ENCODE measurements at regions not wholly inside any gene's neighbourhood (a gene's known extent, or its start where the extent isn't known, plus 50 kb on each side); places are given as distances from the start of the nearest gene placed in this dataset.

DNA sequence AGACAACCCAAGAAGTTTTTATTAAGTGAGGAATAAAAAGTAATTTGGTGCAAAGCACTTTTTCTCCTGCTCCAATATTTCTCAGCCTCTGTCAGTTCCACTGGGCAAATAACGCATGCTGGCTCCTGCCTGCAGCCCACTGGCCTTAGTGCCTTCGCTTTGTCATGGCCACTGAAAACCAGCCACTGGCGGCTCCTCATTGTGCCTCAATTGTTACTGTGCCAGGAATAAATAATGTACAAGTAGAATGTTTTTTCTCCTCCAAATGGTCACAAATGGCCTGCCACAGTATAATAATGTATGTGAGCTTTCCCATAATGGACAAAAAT lies 267.1 kb downstream of the ACTR3 start:
- FAIRE-seq (no peak), DNase-seq (ENCODE audit: insufficient read length) (no peak)
- TF ChIP-seq POLR2A (IDR thresholded peaks at IDR 0.05; ENCODE audit: low read depth, low read length) (no peak), POLR2AphosphoS5 (IDR thresholded peaks at IDR 0.05; ENCODE audit: low read depth, low read length) (no peak), TAF1 (IDR thresholded peaks at IDR 0.05; ENCODE audit: borderline replicate concordance, low read depth, low read length) (no peak)

- TF ChIP-seq POLR2AphosphoS5 (IDR thresholded peaks at IDR 0.05; ENCODE audit: low read depth, low read length), result no peak
- no peak for TF ChIP-seq POLR2A (IDR thresholded peaks at IDR 0.05; ENCODE audit: low read depth, low read length)
- TF ChIP-seq TAF1 (IDR thresholded peaks at IDR 0.05; ENCODE audit: borderline replicate concordance, low read depth, low read length), result no peak
- FAIRE-seq, result no peak
- DNase-seq (ENCODE audit: insufficient read length), result no peak
Observed at GRCh38 chr2:114160263-114160981, 270.5 kb downstream of the ACTR3 start.

GRCh38 chr2:114161371-114161770 lies 271.5 kb downstream of the ACTR3 start:
- no peak for TF ChIP-seq TAF1 (IDR thresholded peaks at IDR 0.05; ENCODE audit: borderline replicate concordance, low read depth, low read length)
- no peak for TF ChIP-seq POLR2AphosphoS5 (IDR thresholded peaks at IDR 0.05; ENCODE audit: low read depth, low read length)
- no peak for TF ChIP-seq POLR2A (IDR thresholded peaks at IDR 0.05; ENCODE audit: low read depth, low read length)
- DNase-seq (ENCODE audit: insufficient read length), result no peak
- FAIRE-seq, result no peak

GRCh38 chr2:114167799-114168198 lies 274.6 kb upstream of the DPP10 start:
- FAIRE-seq (no peak), DNase-seq (ENCODE audit: insufficient read length) (no peak)
- TF ChIP-seq POLR2AphosphoS5 (IDR thresholded peaks at IDR 0.05; ENCODE audit: low read depth, low read length), result no peak
- no peak for TF ChIP-seq TAF1 (IDR thresholded peaks at IDR 0.05; ENCODE audit: borderline replicate concordance, low read depth, low read length)
- no peak for TF ChIP-seq POLR2A (IDR thresholded peaks at IDR 0.05; ENCODE audit: low read depth, low read length)

DNA sequence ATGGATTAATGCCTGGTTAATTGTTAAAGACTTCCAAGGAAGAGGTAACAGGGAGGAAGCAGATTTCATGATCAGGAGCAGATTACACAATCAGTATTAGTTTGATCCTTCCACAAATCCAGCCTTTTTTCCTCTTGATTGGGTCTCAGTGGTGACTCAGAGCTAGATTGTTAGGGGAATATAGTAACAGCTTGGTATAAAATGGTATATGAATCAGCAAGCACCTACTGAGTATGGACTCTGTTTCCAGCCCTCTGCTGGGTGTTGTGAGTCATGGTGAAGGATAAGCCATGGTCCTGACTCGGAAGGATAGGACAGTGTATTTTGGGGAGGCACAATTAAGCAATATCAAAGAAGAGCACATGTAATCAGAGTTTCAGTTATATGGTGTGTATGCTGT lies 272.4 kb upstream of the DPP10 start:
- TF ChIP-seq POLR2AphosphoS5 (IDR thresholded peaks at IDR 0.05; ENCODE audit: low read depth, low read length), result no peak
- TF ChIP-seq POLR2A (IDR thresholded peaks at IDR 0.05; ENCODE audit: low read depth, low read length), result no peak
- no peak for TF ChIP-seq TAF1 (IDR thresholded peaks at IDR 0.05; ENCODE audit: borderline replicate concordance, low read depth, low read length)
- DNase-seq (ENCODE audit: insufficient read length), result no peak
- no peak for FAIRE-seq

DNA sequence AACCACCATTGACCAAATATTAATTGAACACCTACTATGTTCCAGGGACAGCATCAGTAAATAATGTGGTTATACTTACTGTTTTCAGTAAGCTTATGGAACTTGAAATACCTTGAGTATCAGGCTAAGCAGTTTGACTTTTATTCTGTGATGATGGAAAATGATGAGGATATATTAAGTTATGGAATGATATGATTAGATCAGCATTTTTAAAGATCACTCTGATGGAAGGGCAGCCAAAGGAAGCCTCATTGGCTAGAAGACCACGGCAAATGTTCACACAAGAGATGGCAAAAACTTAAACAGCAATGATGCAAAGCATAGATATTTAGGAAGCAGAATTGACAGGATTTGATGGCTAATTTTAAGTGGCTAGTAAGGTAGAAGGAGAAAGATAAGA lies 266.9 kb upstream of the DPP10 start:
- DNase-seq (ENCODE audit: insufficient read length) (no peak), FAIRE-seq (no peak)
- TF ChIP-seq POLR2A (IDR thresholded peaks at IDR 0.05; ENCODE audit: low read depth, low read length) (no peak), TAF1 (IDR thresholded peaks at IDR 0.05; ENCODE audit: borderline replicate concordance, low read depth, low read length) (no peak), POLR2AphosphoS5 (IDR thresholded peaks at IDR 0.05; ENCODE audit: low read depth, low read length) (no peak)

DNA sequence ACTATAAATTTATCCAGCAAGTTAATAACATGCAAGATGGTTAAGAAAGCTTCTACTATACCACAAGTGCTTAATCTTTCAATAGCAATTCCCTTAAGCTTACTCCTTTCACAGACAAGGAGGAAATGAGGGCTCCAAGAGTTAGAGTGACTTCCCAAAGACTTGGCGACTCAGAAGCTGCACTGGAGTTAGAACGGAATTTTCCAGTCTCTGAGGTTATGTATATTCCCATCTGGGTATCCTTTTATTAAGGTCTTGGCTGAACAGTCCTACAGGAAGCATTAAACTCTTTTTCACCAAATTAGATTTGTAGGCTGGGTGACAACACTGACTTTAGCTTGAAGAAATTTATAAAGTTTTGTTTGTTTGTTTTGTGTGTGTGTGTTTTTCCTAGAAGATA lies 256.9 kb upstream of the DPP10 start:
- FAIRE-seq (no peak), DNase-seq (ENCODE audit: insufficient read length) (no peak)
- TF ChIP-seq POLR2AphosphoS5 (IDR thresholded peaks at IDR 0.05; ENCODE audit: low read depth, low read length), result no peak
- no peak for TF ChIP-seq POLR2A (IDR thresholded peaks at IDR 0.05; ENCODE audit: low read depth, low read length)
- no peak for TF ChIP-seq TAF1 (IDR thresholded peaks at IDR 0.05; ENCODE audit: borderline replicate concordance, low read depth, low read length)

DNA sequence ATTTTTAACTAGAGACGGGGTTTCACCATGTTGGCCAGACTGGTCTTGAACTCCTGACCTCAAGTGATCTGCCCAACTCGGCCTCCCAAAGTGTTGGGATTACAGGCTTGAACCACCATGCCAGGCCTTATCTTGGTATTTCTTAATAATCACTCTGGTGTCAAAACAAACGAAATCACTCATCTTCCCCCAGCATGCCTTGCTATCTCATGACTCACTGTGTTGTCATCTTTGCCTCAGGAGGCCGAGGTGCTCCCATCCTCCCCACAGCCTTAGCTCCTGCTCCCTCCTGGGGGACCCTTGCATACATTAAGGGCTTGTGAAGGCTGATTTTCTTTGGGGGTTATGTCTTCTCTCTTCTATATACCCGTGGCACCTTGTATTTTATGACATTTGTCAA lies 250.1 kb upstream of the DPP10 start:
- DNase-seq (ENCODE audit: insufficient read length) (no peak), FAIRE-seq (no peak)
- TF ChIP-seq POLR2AphosphoS5 (IDR thresholded peaks at IDR 0.05; ENCODE audit: low read depth, low read length) (no peak), TAF1 (IDR thresholded peaks at IDR 0.05; ENCODE audit: borderline replicate concordance, low read depth, low read length) (no peak), POLR2A (IDR thresholded peaks at IDR 0.05; ENCODE audit: low read depth, low read length) (no peak)

DNA sequence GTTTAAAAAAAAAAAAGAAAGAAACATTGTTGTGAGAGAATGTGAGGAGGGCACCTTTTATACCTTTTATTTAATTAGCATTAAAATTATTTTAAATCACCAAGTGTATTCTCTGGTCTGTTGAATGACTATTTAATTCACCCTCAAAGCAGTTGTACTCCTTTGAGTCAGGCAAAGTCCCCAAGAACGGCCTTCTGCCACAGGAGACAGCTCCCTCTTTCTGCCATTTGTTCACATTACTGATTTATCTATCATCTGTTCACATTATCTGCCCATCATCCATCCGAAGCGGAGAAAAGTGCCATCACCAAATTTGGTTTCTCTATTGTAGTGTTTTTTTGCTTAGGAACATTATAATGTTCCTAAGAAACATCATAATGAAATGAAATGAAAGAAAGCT lies 240.7 kb upstream of the DPP10 start:
- DNase-seq (ENCODE audit: insufficient read length), result no peak
- TF ChIP-seq POLR2A (IDR thresholded peaks at IDR 0.05; ENCODE audit: low read depth, low read length) (no peak), TAF1 (IDR thresholded peaks at IDR 0.05; ENCODE audit: borderline replicate concordance, low read depth, low read length) (no peak), POLR2AphosphoS5 (IDR thresholded peaks at IDR 0.05; ENCODE audit: low read depth, low read length) (no peak)
- FAIRE-seq, result no peak

- DNase-seq (ENCODE audit: insufficient read length) (no peak), FAIRE-seq (no peak)
- TF ChIP-seq POLR2A (IDR thresholded peaks at IDR 0.05; ENCODE audit: low read depth, low read length) (no peak), POLR2AphosphoS5 (IDR thresholded peaks at IDR 0.05; ENCODE audit: low read depth, low read length) (no peak), TAF1 (IDR thresholded peaks at IDR 0.05; ENCODE audit: borderline replicate concordance, low read depth, low read length) (no peak)
Observed at GRCh38 chr2:114203679-114204078, 238.8 kb upstream of the DPP10 start.

DNA sequence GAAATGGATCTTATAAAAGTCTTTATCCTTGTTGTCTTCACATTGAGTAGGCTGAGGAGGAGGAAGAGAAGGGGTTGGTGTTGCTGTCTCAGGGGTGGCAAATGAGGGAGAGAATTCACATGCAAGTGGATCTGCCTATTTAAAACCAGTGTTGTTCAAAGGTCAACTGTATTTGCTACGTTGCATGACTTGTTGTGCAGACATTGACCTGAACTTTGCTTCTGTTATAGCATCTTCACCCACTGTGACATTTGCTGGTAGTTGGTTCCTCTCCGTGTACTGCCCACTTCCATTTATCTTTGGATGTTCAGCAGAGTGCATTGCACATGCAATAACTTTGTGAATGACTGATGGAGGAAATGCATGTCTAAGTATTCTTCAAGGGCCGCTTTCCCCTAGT lies 228.6 kb upstream of the DPP10 start:
- TF ChIP-seq POLR2AphosphoS5 (IDR thresholded peaks at IDR 0.05; ENCODE audit: low read depth, low read length), result no peak
- no peak for TF ChIP-seq TAF1 (IDR thresholded peaks at IDR 0.05; ENCODE audit: borderline replicate concordance, low read depth, low read length)
- TF ChIP-seq POLR2A (IDR thresholded peaks at IDR 0.05; ENCODE audit: low read depth, low read length), result no peak
- FAIRE-seq, result no peak
- no peak for DNase-seq (ENCODE audit: insufficient read length)

DNA sequence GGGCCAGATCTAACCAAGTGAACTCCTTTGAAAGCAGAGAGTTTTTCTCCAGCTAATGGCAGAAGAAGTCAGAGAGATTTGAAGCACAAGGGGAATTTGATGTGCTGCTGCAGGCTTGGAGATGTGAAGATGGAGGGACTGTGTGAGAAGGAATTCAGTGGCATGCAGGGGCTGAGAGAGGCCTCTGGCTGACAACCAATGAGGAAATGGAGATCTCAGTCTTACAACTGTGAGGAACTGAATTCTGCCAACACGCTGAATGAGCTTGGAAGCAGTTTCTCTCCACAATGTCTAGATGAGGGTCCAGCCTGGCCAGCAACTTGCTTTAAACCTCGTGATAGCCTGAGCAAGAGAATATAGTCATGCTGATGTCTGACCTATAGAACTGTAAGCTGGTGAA lies 224.1 kb upstream of the DPP10 start:
- no peak for DNase-seq (ENCODE audit: insufficient read length)
- no peak for TF ChIP-seq POLR2A (IDR thresholded peaks at IDR 0.05; ENCODE audit: low read depth, low read length)
- no peak for TF ChIP-seq TAF1 (IDR thresholded peaks at IDR 0.05; ENCODE audit: borderline replicate concordance, low read depth, low read length)
- no peak for TF ChIP-seq POLR2AphosphoS5 (IDR thresholded peaks at IDR 0.05; ENCODE audit: low read depth, low read length)
- FAIRE-seq, result no peak

Data from GM12892 (cell line).